Stimulated activated CD8-positive, alpha-beta memory T cell treated with anti-CD3 and anti-CD28 coated beads, Interleukin-4, amount 100 ng/mL, for 1 hour (primary cell): ENCODE measurements at regions not wholly inside any gene's neighbourhood (a gene's known extent, or its start where the extent isn't known, plus 50 kb on each side); places are given as distances from the start of the nearest gene placed in this dataset.
"Not testable (repeated sequence)": the region's sequence is repeated elsewhere in the genome, so short reads cannot be mapped to it uniquely, and the experiment has no call there.

Experiments used
- DNase-seq, 2 donors: peaks; one replicate each; pipeline ENCODE4 v3.0.0-alpha.2; 2020; ENCODE audit warnings: low read depth in 2 of 2, low spot score in 1 of 2

DNA sequence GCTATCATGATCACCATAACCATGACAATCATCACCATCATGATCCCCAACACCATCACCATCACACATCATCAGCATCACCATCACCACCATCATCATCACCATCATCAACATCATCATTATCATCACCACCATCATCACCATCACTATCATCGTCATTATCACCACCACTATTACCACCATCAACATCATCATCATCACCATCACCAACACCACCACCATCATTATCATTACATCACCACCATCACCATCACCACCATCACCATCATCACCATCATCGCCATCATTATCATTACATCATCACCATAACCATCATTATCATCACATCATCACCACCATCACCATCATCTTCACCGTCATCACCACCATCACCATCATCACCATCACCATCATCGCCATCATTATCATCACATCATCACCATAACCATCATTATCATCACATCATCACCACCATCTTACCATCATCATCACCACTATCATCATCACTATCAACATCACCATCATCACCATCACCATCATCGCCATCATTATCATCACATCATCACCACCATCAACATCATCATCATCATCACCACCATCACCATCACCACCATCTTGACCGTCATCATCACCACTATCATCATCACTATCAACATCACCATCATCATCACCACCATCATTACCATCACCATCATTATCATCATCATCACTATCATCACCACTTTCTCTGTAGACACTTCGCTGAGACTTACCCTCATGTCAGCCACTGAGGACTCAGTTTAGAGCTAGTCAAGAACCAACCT lies 366.0 kb downstream of the C16orf95 start:
- DNase-seq: no peak

DNA sequence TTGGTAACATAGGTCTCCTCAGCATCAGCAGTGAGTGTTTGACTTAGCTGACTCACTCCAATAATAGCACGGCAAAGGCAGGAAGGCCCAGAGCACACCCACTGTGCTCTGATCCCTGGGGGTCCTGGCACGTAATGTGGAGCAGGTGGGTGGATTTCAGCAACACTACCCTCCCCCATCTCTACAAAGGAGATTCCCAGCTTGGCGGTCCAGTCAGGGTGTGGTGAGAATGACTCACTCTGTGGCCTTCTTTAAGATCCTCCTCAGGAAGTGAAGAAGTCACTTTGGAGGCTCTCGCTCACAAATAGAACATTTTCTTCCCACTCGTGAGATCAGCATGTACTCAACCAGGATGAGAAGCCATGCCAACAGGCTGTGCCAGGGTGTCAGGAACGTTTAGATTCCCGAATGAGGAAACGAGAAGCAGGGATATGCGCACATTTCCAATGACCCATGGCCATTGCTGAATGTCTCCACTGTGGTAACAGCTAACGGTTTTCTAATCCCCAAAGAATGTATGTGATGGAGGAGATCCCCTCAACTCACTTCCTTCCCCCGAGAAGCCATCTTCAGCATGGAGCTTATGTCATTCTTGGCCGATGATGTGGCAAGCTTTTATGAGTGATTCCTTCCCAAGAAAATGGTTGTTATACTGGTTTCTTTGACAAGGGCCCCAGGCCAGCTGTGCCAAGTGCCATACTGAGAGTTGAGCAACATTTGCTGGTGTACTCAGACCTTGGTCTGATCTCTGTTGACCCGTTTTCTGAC lies 365.2 kb downstream of the C16orf95 start:
- DNase-seq: no peak

- DNase-seq: no peak
Measured at GRCh38 chr16:86952769-86953168, 364.4 kb downstream of the C16orf95 start.

- DNase-seq: no peak
Measured at GRCh38 chr16:86953631-86954391, 363.4 kb downstream of the C16orf95 start.

- DNase-seq: no peak
Measured at GRCh38 chr16:86955136-86955855, 361.9 kb downstream of the C16orf95 start.

DNA sequence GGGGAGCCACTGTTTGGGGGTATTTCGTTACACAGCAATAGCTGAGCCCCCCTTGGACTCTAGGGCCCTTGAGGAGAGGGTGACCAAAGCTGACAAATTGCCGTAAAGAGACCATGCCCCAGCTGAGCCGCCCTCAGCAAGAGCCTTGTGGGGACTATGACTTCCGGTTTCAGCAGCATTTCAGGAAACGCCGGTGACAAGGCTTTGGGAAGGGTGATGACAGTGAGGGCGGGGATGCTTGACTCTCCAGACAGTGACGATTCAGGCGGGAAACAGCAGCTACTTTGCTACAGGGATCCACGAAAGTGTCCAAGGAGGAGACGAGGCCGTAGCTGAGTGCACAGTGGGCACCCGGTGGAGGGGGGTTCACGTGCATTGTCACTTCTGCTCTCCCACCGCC lies 360.8 kb downstream of the C16orf95 start:
- DNase-seq: no peak

DNA sequence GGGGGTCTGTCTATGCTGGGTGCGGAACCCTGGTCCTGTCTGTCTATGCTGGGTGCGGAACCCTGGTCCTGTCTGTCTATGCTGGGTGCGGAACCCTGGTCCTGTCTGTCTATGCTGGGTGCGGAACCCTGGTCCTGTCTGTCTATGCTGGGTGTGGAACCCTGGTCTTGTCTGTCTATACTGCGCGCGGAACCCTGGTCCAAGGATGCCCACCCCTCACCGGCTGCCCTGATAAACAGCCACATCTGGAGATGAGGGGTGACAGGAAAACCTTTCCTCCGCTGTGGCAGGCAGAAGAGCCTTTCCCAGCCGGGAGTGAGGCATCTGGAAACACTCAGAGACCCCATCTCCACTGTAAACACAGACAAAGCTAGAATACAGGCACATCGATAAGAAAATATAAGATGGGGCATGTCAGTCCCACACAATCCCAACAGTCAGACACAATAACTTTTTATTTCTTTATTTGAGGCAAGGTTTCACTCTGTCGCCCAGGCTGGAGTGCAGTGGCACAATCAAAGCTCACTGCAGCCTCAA lies 359.5 kb downstream of the C16orf95 start:
- DNase-seq: not testable (repeated sequence)

DNA sequence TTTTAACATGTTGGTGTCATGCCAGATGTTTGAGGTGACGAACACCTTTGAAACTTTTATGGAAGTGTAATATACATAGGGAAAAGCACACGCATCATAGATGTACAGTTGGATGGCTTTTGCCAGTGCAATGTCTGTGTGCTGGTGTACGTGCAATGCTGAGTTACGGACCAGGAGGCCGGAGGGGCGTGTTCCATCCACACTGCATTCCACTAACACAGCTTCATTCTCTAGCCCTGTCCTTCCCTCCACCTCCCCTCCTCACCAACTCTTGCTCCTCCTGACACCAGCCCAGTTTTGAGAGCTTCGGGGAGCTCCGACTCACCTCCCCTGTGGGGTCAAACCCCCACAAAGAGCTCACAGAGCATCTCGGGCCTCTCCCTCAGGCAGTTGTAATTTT lies 358.8 kb downstream of the C16orf95 start:
- DNase-seq: no peak

GRCh38 chr16:86959091-86959651 lies 358.0 kb downstream of the C16orf95 start:
- no peak for DNase-seq

- no peak for DNase-seq
Measured at GRCh38 chr16:86959729-86960128, 357.5 kb downstream of the C16orf95 start.

- no peak for DNase-seq
Measured at GRCh38 chr16:86960266-86960665, 356.9 kb downstream of the C16orf95 start.

DNA sequence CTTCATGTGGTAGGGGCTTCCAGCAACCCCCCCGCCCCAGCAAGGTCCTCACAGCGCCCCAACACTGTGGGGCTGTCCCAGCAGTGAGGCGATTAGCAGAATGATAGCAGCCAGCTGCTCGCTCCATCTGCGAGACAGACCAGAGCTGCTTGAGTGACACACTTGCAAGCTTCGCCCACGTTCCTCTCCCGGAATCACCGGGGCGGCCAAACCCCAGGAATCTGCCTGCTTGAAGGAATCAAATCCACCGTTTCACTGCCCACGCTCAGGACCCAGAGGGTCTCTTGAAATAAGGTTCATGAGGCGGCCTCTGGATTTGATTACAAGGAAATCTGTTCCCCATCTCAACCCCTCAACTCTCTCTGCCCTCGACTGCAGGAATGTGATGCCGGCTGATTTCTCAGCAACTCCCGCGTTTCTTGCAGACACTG lies 356.0 kb downstream of the C16orf95 start:
- DNase-seq: no peak

DNA sequence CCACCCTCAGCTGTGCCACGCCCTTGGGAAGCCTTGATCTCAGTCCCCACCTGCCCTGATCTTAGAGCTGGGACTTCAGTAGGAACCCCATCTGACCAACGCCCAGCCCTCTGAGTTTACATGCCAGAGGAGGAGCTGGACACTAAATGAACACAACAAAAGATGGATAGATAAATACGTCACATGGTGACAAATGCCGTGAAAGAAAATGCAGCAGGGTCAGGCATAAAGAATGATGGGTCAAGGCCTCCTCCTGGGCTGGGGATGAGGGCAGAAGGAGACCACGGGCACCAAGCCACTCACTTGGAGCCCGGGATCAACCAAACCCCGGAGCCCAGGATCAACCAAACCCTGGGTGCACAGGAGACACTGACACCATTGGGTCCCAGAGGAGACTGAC lies 354.9 kb downstream of the C16orf95 start:
- DNase-seq: no peak

DNA sequence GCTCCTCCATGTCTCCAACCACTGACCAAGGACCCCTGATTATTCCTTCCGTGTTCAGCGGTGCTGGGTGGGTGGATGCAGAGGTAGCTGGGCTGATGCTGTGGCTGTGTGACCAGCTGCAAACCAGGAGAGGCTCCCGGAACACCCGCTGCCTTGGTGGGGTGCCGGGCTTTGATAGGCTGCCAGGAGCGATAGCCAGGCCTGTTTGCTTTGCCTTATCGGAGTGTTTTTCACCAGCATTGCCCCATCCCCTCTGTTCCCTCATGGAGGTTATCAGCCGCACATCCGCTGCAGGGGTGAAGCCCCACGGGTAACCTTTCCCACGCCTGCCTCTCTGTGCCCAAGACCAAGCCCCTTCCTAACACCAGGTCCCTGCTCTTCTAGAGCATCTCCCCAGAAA lies 354.3 kb downstream of the C16orf95 start:
- no peak for DNase-seq

- no peak for DNase-seq
Measured at GRCh38 chr16:86963600-86964575, 353.3 kb downstream of the C16orf95 start.

GRCh38 chr16:86964796-86965241 lies 352.4 kb downstream of the C16orf95 start:
- DNase-seq: no peak

- no peak for DNase-seq
Measured at GRCh38 chr16:86965331-86965730, 351.9 kb downstream of the C16orf95 start.

GRCh38 chr16:86965840-86966550 lies 351.2 kb downstream of the C16orf95 start:
- no peak for DNase-seq

DNA sequence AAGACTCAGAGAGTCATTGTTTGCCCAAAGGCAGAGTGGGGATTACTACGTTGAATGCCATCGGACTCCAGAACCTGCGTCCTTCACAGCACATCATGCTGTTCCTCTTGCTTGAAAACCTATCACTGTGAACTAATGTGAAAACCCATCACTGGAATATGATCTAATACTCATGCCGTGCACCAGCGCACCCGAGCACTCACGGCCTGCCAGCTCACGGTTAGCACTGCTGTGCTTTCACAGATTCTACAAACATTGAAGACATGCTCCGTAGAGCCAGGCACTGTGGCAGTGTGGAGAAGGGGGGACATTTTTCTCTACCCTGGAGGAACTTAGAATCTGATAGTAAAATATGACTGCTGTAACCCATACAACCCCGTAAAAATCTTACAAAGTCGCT lies 350.4 kb downstream of the C16orf95 start:
- DNase-seq: no peak
